Gastrocnemius medialis (tissue), 4 donors: ENCODE measurements at regions not wholly inside any gene's neighbourhood (a gene's known extent, or its start where the extent isn't known, plus 50 kb on each side); places are given as distances from the start of the nearest gene placed in this dataset.

ENCODE experiments used
- CTCF ChIP-seq, 5 experiments: fragments of 450-650 bp in 3 of 5; fragments of 200-600 bp in 2 of 5; sonication (generic) in 2 of 5; IDR thresholded peaks in 4 of 5; conservative IDR thresholded peaks in 1 of 5; 1 replicate in 4 of 5; 2 replicates in 1 of 5; pipeline ENCODE4 v1.5.1; 2016 to 2019; ENCODE audit warnings: antibody characterized with exemption in 5 of 5, mild to moderate bottlenecking in 3 of 5, moderate library complexity in 3 of 5
- POLR2A ChIP-seq, 2 donors: fragments of 450-650 bp; IDR thresholded peaks; one replicate each; pipeline ENCODE4 v1.6.1; 2017; ENCODE audit warnings: antibody characterized with exemption in 2 of 2, mild to moderate bottlenecking in 2 of 2, moderate library complexity in 2 of 2

- TF ChIP-seq POLR2A (IDR thresholded peaks at IDR 0.05) (no peak), CTCF (IDR thresholded peaks at IDR 0.05 in 4 of 5, conservative IDR thresholded peaks at IDR 0.05 in 1 of 5) (no peak)
These were observed 449.2 kb upstream of the ADGRL3 start for GRCh38 chr4:60750962-60751361.
